Mesenchymal stem cell (in vitro differentiated cells and primary cell): ENCODE measurements at regions not wholly inside any gene's neighbourhood (a gene's known extent, or its start where the extent isn't known, plus 50 kb on each side); places are given as distances from the start of the nearest gene placed in this dataset.

Experiments used
- DNase-seq: peaks from one replicate; pipeline ENCODE4 v3.0.0-alpha.2; 2013
- H2AFZ ChIP-seq: one replicate; pipeline ENCODE4 v1.6.1; 2013; ENCODE audit warnings: low read depth, mild to moderate bottlenecking, control low read depth, inconsistent platforms, low read length, moderate library complexity
- H2AK5ac ChIP-seq: 2 replicates; pipeline ENCODE4 v1.6.1; 2013; ENCODE audit warnings: low read length, moderate library complexity, mild to moderate bottlenecking, inconsistent platforms; ENCODE audit not compliant: severe bottlenecking
- H2BK120ac ChIP-seq: one replicate; pipeline ENCODE4 v1.6.1; 2013; ENCODE audit warnings: low read depth, mild to moderate bottlenecking, inconsistent platforms, low read length, moderate library complexity
- H2BK12ac ChIP-seq, 2 experiments: one replicate each; pipeline ENCODE4 v1.6.1; 2013; ENCODE audit warnings: inconsistent platforms in 2 of 2, low read length in 2 of 2, mild to moderate bottlenecking in 2 of 2, moderate library complexity in 2 of 2, control low read depth in 1 of 2
- H2BK15ac ChIP-seq: one replicate; pipeline ENCODE4 v1.6.1; 2013; ENCODE audit warnings: mild to moderate bottlenecking, low read depth, inconsistent platforms; ENCODE audit not compliant: poor library complexity, severe bottlenecking
- H2BK5ac ChIP-seq: 2 replicates; pipeline ENCODE4 v1.6.1; 2013; ENCODE audit warnings: low read depth, mild to moderate bottlenecking, low read length, control low read depth, inconsistent platforms; ENCODE audit not compliant: poor library complexity, severe bottlenecking
- H3K14ac ChIP-seq, 2 experiments: one replicate each; pipeline ENCODE4 v1.6.1; 2013; ENCODE audit warnings: inconsistent platforms in 2 of 2, low read length in 2 of 2, control low read depth in 1 of 2, mild to moderate bottlenecking in 1 of 2, moderate library complexity in 1 of 2
- H3K18ac ChIP-seq, 2 experiments: one replicate each; pipeline ENCODE4 v1.6.1; 2013; ENCODE audit warnings: inconsistent platforms in 2 of 2, low read length in 2 of 2, control low read depth in 1 of 2, low read depth in 1 of 2, mild to moderate bottlenecking in 1 of 2
- H3K23ac ChIP-seq, 2 experiments: one replicate each; pipeline ENCODE4 v1.6.1; 2013; ENCODE audit warnings: inconsistent platforms in 2 of 2, low read length in 2 of 2, mild to moderate bottlenecking in 2 of 2, moderate library complexity in 2 of 2, control low read depth in 1 of 2
- H3K27ac ChIP-seq: 2 replicates; pipeline ENCODE4 v1.5.1; 2013; ENCODE audit warnings: mild to moderate bottlenecking, moderate library complexity, low read length, control low read depth, inconsistent platforms; ENCODE audit not compliant: poor library complexity, severe bottlenecking
- H3K27me3 ChIP-seq, 2 experiments: 2 replicates each; pipeline versions ENCODE4 v1.6.1 to v1.7.0; 2013; ENCODE audit warnings: low read length in 2 of 2, mild to moderate bottlenecking in 2 of 2, moderate library complexity in 2 of 2, control low read depth in 1 of 2, inconsistent platforms in 1 of 2; ENCODE audit not compliant: control insufficient read depth in 1 of 2, insufficient read depth in 1 of 2
- H3K36me3 ChIP-seq, 2 experiments: 2 replicates each; pipeline versions ENCODE4 v1.6.1 to v1.7.0; 2013; ENCODE audit warnings: low read length in 2 of 2, control low read depth in 1 of 2, inconsistent platforms in 1 of 2, low read depth in 1 of 2, mild to moderate bottlenecking in 1 of 2; ENCODE audit not compliant: insufficient read depth in 2 of 2, control insufficient read depth in 1 of 2
- H3K4ac ChIP-seq, 2 experiments: one replicate each; pipeline ENCODE4 v1.6.1; 2013; ENCODE audit warnings: inconsistent platforms in 2 of 2, low read length in 2 of 2, mild to moderate bottlenecking in 2 of 2, moderate library complexity in 2 of 2, control low read depth in 1 of 2, low read depth in 1 of 2
- H3K4me1 ChIP-seq: 2 replicates; pipeline ENCODE4 v1.6.1; 2013; ENCODE audit warnings: low read depth, low read length, control low read depth; ENCODE audit not compliant: control insufficient read depth, insufficient read depth
- H3K4me2 ChIP-seq: 2 replicates; pipeline ENCODE4 v1.6.1; 2013; ENCODE audit warnings: low read length, mild to moderate bottlenecking, inconsistent platforms; ENCODE audit not compliant: poor library complexity, severe bottlenecking
- H3K4me3 ChIP-seq, 2 experiments: 2 replicates each; pipeline versions ENCODE4 v1.5.1 to v1.7.0; 2013; ENCODE audit warnings: low read length in 2 of 2, mild to moderate bottlenecking in 2 of 2, control low read depth in 1 of 2, low read depth in 1 of 2; ENCODE audit not compliant: insufficient read depth in 1 of 2
- H3K79me1 ChIP-seq: replicated peaks from 2 replicates; pipeline ENCODE4 v1.6.1; 2013; ENCODE audit warnings: mild to moderate bottlenecking, control low read depth, low read length, inconsistent platforms; ENCODE audit not compliant: poor library complexity, severe bottlenecking
- H3K9ac ChIP-seq: 2 replicates; pipeline ENCODE4 v1.7.0; 2013; ENCODE audit warnings: mild to moderate bottlenecking, low read length, moderate library complexity
- H3K9me3 ChIP-seq: 2 replicates; pipeline ENCODE4 v1.7.0; 2013; ENCODE audit warnings: mild to moderate bottlenecking, low read length; ENCODE audit not compliant: control insufficient read depth
- H4K8ac ChIP-seq: one replicate; pipeline ENCODE4 v1.6.1; 2013; ENCODE audit warnings: inconsistent platforms, mild to moderate bottlenecking, low read length, moderate library complexity
- H4K91ac ChIP-seq: one replicate; pipeline ENCODE4 v1.6.1; 2013; ENCODE audit warnings: mild to moderate bottlenecking, low read length, inconsistent platforms
- WGBS: methylation state at CpG from one replicate; pipeline ENCODE4 v1.1.7; 2013; ENCODE audit warnings: mixed read lengths; 5-methylcytosine and 5-hydroxymethylcytosine counted together

- Histone ChIP-seq H3K9me3 (peaks cover under 1% of the 10 kb centered on the region), H2AK5ac (no peak overlapping the region), H3K18ac (no peak overlapping the region), H2BK120ac (no peak overlapping the region), H3K79me1 (no peaks in the 10 kb centered on the region), H3K9ac (no peak overlapping the region), H3K27ac (no peak overlapping the region), H3K27me3 (peaks cover 0 to 16% of the 10 kb centered on the region in 2 experiments), H3K4me1 (no peaks in the 10 kb centered on the region), H3K23ac (no peak overlapping the region), H2AFZ (no peak overlapping the region), H3K14ac (no peak overlapping the region), H2BK5ac (no peak overlapping the region), H4K8ac (no peak overlapping the region), H3K4ac (no peak overlapping the region), H3K36me3 (no peaks in the 10 kb centered on the region), H2BK12ac (no peak overlapping the region), H3K4me3 (no peak overlapping the region), H2BK15ac (no peak overlapping the region), H4K91ac (no peak overlapping the region), H3K4me2 (no peak overlapping the region)
- 84% methylated on average over 8 of the region's 8 CpGs for WGBS
- DNase-seq: no peak
Observed at GRCh38 chr20:40393197-40394079, 295.6 kb downstream of the MAFB start.

GRCh38 chr20:40390654-40391053 lies 298.4 kb downstream of the MAFB start:
- no peak overlapping the region for H3K4me3 ChIP-seq
- no peak overlapping the region for H3K14ac ChIP-seq
- no peak overlapping the region for H2BK120ac ChIP-seq
- H2BK5ac ChIP-seq: no peak overlapping the region
- peaks cover 20% of the 10 kb centered on the region for H3K9me3 ChIP-seq
- H2BK15ac ChIP-seq: no peak overlapping the region
- 53% methylated on average over 2 of the region's 2 CpGs for WGBS
- H3K36me3 ChIP-seq: no peaks in the 10 kb centered on the region
- no peak overlapping the region for H3K27ac ChIP-seq
- no peak for DNase-seq
- no peak overlapping the region for H2AK5ac ChIP-seq
- no peak overlapping the region for H4K8ac ChIP-seq
- H3K27me3 ChIP-seq: peaks cover 0 to 12% of the 10 kb centered on the region in 2 experiments
- no peak overlapping the region for H3K18ac ChIP-seq
- no peak overlapping the region for H4K91ac ChIP-seq
- no peak overlapping the region for H3K23ac ChIP-seq
- H3K4me1 ChIP-seq: no peaks in the 10 kb centered on the region
- no peak overlapping the region for H3K9ac ChIP-seq
- no peak overlapping the region for H2BK12ac ChIP-seq
- no peak overlapping the region for H2AFZ ChIP-seq
- no peaks in the 10 kb centered on the region for H3K79me1 ChIP-seq
- H3K4me2 ChIP-seq: no peak overlapping the region
- no peak overlapping the region for H3K4ac ChIP-seq

GRCh38 chr20:40370800-40371199 lies 318.2 kb downstream of the MAFB start:
- H2BK5ac ChIP-seq: no peak overlapping the region
- H3K18ac ChIP-seq: no peak overlapping the region
- H3K27me3 ChIP-seq: no peaks in the 10 kb centered on the region
- no peak overlapping the region for H3K4me3 ChIP-seq
- H3K79me1 ChIP-seq: no peaks in the 10 kb centered on the region
- no peak overlapping the region for H2AK5ac ChIP-seq
- no peak overlapping the region for H4K8ac ChIP-seq
- H3K36me3 ChIP-seq: no peaks in the 10 kb centered on the region
- no peak overlapping the region for H2AFZ ChIP-seq
- DNase-seq: no peak
- WGBS: 75% methylated on average over 7 of the region's 7 CpGs
- H2BK120ac ChIP-seq: no peak overlapping the region
- no peak overlapping the region for H3K27ac ChIP-seq
- no peak overlapping the region for H2BK12ac ChIP-seq
- no peak overlapping the region for H4K91ac ChIP-seq
- no peak overlapping the region for H2BK15ac ChIP-seq
- H3K4me2 ChIP-seq: no peak overlapping the region
- H3K4me1 ChIP-seq: no peaks in the 10 kb centered on the region
- no peak overlapping the region for H3K23ac ChIP-seq
- no peak overlapping the region for H3K9ac ChIP-seq
- no peak overlapping the region for H3K4ac ChIP-seq
- peaks cover 9% of the 10 kb centered on the region for H3K9me3 ChIP-seq
- H3K14ac ChIP-seq: no peak overlapping the region

GRCh38 chr20:40368876-40369275 lies 320.2 kb downstream of the MAFB start:
- Histone ChIP-seq H2BK12ac (no peak overlapping the region), H3K18ac (no peak overlapping the region), H2BK120ac (no peak overlapping the region), H3K36me3 (no peaks in the 10 kb centered on the region), H4K8ac (no peak overlapping the region), H3K27me3 (peaks cover 0 to 10% of the 10 kb centered on the region in 2 experiments), H3K9ac (no peak overlapping the region), H2BK5ac (no peak overlapping the region), H3K4me1 (no peaks in the 10 kb centered on the region), H3K23ac (no peak overlapping the region), H3K14ac (no peak overlapping the region), H3K4me3 (no peak overlapping the region), H2AK5ac (no peak overlapping the region), H3K4me2 (no peak overlapping the region), H2BK15ac (no peak overlapping the region), H4K91ac (no peak overlapping the region), H3K9me3 (no peaks in the 10 kb centered on the region), H2AFZ (no peak overlapping the region), H3K4ac (no peak overlapping the region), H3K27ac (no peak overlapping the region), H3K79me1 (no peaks in the 10 kb centered on the region)
- no peak for DNase-seq
